Thoracic aorta (tissue), 2 donors: ENCODE measurements at regions not wholly inside any gene's neighbourhood (a gene's known extent, or its start where the extent isn't known, plus 50 kb on each side); places are given as distances from the start of the nearest gene placed in this dataset.

Experiments used
- ATAC-seq: fragments of 150-250 bp; one replicate; pipeline ENCODE4 v1.8.0; 2017; ENCODE audit warnings: low read depth; ENCODE audit not compliant: insufficient number of reproducible peaks, low FRiP score
- DNase-seq: peaks from one replicate; pipeline ENCODE4 v3.0.0-alpha.2; 2020; ENCODE audit warnings: low spot score
- H3K27ac ChIP-seq, 2 donors: fragments of 200-600 bp; sonication (generic); 1 replicate in 1 of 2; 2 replicates in 1 of 2; pipeline ENCODE4 v1.5.1; 2016; ENCODE audit warnings: mild to moderate bottlenecking in 2 of 2, moderate library complexity in 2 of 2
- H3K27me3 ChIP-seq: fragments of 200-600 bp; sonication (generic); replicated peaks from 2 replicates; pipeline ENCODE4 v1.6.0; 2016; ENCODE audit warnings: mild to moderate bottlenecking; ENCODE audit not compliant: insufficient read depth
- H3K36me3 ChIP-seq: fragments of 200-600 bp; sonication (generic); one replicate; pipeline ENCODE4 v1.5.1; 2016
- H3K4me1 ChIP-seq, 2 donors: fragments of 200-600 bp; sonication (generic); 1 replicate in 1 of 2; 2 replicates in 1 of 2; pipeline versions ENCODE4 v1.5.1 to v1.6.0; 2016; ENCODE audit warnings: low read depth in 2 of 2, mild to moderate bottlenecking in 1 of 2; ENCODE audit not compliant: control insufficient read depth in 1 of 2
- H3K4me3 ChIP-seq: fragments of 200-600 bp; sonication (generic); 2 replicates; pipeline ENCODE4 v1.5.1; 2016; ENCODE audit warnings: mild to moderate bottlenecking
- H3K9me3 ChIP-seq: fragments of 200-600 bp; sonication (generic); 2 replicates; pipeline ENCODE4 v1.5.1; 2016
- CTCF ChIP-seq: fragments of 200-600 bp; sonication (generic); IDR thresholded peaks from one replicate; pipeline ENCODE4 v1.5.1; 2019; ENCODE audit warnings: antibody characterized with exemption

- Histone ChIP-seq H3K27ac (no peak overlapping the region), H3K36me3 (no peaks in the 10 kb centered on the region), H3K4me3 (no peak overlapping the region), H3K9me3 (no peaks in the 10 kb centered on the region), H3K27me3 (no peaks in the 10 kb centered on the region), H3K4me1 (peaks cover 0 to 10% of the 10 kb centered on the region in 2 donors)
- no peak for TF ChIP-seq CTCF
- ATAC-seq = no peak
- no peak for DNase-seq
Measured at GRCh38 chr13:76796851-76797250, 89.4 kb downstream of the KCTD12 start.

GRCh38 chr13:76795701-76796695 is 90.2 kb downstream of the KCTD12 start:
- no peak for DNase-seq
- no peak for ATAC-seq
- H3K4me3 ChIP-seq = no peak overlapping the region
- no peak overlapping the region for H3K27ac ChIP-seq
- no peak for TF ChIP-seq CTCF
- no peaks in the 10 kb centered on the region for H3K9me3 ChIP-seq
- H3K36me3 ChIP-seq = no peaks in the 10 kb centered on the region
- no peaks in the 10 kb centered on the region for H3K27me3 ChIP-seq
- H3K4me1 ChIP-seq = peaks cover 0 to 10% of the 10 kb centered on the region in 2 donors

DNA sequence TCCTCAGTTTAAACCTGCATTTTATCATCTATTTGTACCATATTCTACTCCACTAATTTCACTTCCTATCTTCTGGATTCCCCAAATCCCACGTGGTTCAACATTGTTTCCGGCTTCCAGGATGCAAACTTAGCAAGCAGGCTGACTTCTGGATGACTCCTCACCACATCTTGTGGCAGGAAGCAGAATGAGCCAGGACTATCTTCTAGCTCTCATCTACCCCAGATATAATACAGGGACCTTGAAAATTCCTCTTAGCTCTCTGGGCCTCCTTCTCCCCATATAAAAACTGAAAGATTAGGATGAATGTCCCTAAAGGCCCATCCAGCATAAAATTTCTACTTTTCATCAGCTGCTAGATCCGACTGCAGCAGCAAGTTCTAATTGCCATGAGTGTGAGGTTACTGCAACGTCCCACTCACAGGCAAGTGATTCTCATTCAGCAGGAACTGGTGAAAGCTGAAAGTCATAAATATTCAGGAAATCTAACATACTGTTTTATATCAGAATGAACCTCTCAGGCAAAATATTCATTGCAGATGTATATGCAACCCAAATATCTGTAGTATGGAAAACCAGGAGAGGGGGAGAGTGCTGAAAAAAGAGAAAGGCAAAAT is 93.4 kb downstream of the KCTD12 start:
- DNase-seq = no peak

GRCh38 chr13:76790980-76791819 is 95.0 kb downstream of the KCTD12 start:
- ATAC-seq = no peak

More for the DNA sequence above, 93.4 kb downstream of the KCTD12 start:
- H3K9me3 ChIP-seq = no peaks in the 10 kb centered on the region
- TF ChIP-seq CTCF = no peak
- H3K4me3 ChIP-seq = no peak overlapping the region
- H3K4me1 ChIP-seq = peaks cover 0 to 7% of the 10 kb centered on the region in 2 donors
- no peak overlapping the region for H3K27ac ChIP-seq
- ATAC-seq = peak; percentile 46
- H3K36me3 ChIP-seq = no peaks in the 10 kb centered on the region
- H3K27me3 ChIP-seq = no peaks in the 10 kb centered on the region

More at GRCh38 chr13:76790980-76791819, 95.0 kb downstream of the KCTD12 start:
- H3K27me3 ChIP-seq = no peaks in the 10 kb centered on the region
- H3K27ac ChIP-seq = no peak overlapping the region
- H3K4me3 ChIP-seq = no peak overlapping the region
- no peak for DNase-seq
- no peak for TF ChIP-seq CTCF
- no peaks in the 10 kb centered on the region for H3K9me3 ChIP-seq
- no peaks in the 10 kb centered on the region for H3K4me1 ChIP-seq
- H3K36me3 ChIP-seq = no peaks in the 10 kb centered on the region
